Colonic mucosa (tissue), 4 donors: ENCODE measurements at regions not wholly inside any gene's neighbourhood (a gene's known extent, or its start where the extent isn't known, plus 50 kb on each side); places are given as distances from the start of the nearest gene placed in this dataset.

Experiments
- DNase-seq: peaks from one replicate; pipeline ENCODE4 v3.0.0-alpha.2; 2020
- H3K27ac ChIP-seq: fragments of 200-600 bp; one replicate; pipeline ENCODE4 v1.8.0; 2021
- H3K27me3 ChIP-seq: fragments of 200-600 bp; one replicate; pipeline ENCODE4 v1.8.0; 2021
- H3K36me3 ChIP-seq: fragments of 200-600 bp; one replicate; pipeline ENCODE4 v1.8.0; 2021
- H3K4me1 ChIP-seq: fragments of 200-600 bp; one replicate; pipeline ENCODE4 v1.8.0; 2021; ENCODE audit warnings: mild to moderate bottlenecking
- H3K4me3 ChIP-seq: fragments of 200-600 bp; one replicate; pipeline ENCODE4 v1.8.0; 2021
- H3K9ac ChIP-seq, 2 donors: one replicate each; pipeline ENCODE4 v1.7.0; 2013; ENCODE audit warnings: control low read depth in 2 of 2, low read depth in 2 of 2, low read length in 2 of 2
- H3K9me3 ChIP-seq: fragments of 200-600 bp; one replicate; pipeline ENCODE4 v1.8.0; 2021
- intact Hi-C: fragments of 100-400 bp; cut with DNase I; formaldehyde crosslinking; loops from one replicate; pipeline ENCODE4 v1.14.1; 2022
- TF ChIP-seq, protein P1 (sequence below): fragments of 200-600 bp; IDR thresholded peaks from one replicate; pipeline ENCODE4 v1.8.0; 2022; ENCODE audit warnings: antibody characterized with exemption, mild to moderate bottlenecking
- donor health status: healthy.
- donor health status: DM: no; HTN: no; CAD: no.
- donor health status: DM: no; HTN: no; CAD: no.

DNA sequence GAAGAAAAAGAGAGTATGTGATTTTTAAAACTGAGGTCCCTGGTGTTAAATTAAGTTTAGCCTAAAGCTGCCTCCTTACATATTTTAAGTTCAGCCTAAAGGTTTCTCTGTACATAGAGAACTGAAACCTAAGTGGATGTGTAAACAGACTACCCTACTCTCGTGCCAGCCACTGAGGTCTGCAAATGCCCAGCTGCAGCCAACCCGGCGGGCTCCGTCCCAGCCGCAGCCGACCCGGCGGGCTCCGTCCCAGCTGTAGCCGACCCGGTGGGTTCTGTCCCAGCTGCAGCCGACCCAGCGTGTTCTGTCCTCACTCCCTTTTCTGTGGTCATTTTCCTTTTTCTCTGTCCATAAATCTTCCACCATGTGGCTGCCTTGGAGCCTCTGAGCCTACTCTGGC lies 97.2 kb upstream of the SFSWAP start:
- Histone ChIP-seq H3K9ac (no peak overlapping the region), H3K36me3 (no peaks in the 10 kb centered on the region), H3K4me3 (no peak overlapping the region), H3K4me1 (no peaks in the 10 kb centered on the region), H3K27ac (no peak overlapping the region), H3K27me3 (no peaks in the 10 kb centered on the region), H3K9me3 (no peaks in the 10 kb centered on the region)
- TF ChIP-seq, protein P1, sequence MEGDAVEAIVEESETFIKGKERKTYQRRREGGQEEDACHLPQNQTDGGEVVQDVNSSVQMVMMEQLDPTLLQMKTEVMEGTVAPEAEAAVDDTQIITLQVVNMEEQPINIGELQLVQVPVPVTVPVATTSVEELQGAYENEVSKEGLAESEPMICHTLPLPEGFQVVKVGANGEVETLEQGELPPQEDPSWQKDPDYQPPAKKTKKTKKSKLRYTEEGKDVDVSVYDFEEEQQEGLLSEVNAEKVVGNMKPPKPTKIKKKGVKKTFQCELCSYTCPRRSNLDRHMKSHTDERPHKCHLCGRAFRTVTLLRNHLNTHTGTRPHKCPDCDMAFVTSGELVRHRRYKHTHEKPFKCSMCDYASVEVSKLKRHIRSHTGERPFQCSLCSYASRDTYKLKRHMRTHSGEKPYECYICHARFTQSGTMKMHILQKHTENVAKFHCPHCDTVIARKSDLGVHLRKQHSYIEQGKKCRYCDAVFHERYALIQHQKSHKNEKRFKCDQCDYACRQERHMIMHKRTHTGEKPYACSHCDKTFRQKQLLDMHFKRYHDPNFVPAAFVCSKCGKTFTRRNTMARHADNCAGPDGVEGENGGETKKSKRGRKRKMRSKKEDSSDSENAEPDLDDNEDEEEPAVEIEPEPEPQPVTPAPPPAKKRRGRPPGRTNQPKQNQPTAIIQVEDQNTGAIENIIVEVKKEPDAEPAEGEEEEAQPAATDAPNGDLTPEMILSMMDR = no peak
- intact Hi-C loops = no loop called here
- DNase-seq = no peak

DNA sequence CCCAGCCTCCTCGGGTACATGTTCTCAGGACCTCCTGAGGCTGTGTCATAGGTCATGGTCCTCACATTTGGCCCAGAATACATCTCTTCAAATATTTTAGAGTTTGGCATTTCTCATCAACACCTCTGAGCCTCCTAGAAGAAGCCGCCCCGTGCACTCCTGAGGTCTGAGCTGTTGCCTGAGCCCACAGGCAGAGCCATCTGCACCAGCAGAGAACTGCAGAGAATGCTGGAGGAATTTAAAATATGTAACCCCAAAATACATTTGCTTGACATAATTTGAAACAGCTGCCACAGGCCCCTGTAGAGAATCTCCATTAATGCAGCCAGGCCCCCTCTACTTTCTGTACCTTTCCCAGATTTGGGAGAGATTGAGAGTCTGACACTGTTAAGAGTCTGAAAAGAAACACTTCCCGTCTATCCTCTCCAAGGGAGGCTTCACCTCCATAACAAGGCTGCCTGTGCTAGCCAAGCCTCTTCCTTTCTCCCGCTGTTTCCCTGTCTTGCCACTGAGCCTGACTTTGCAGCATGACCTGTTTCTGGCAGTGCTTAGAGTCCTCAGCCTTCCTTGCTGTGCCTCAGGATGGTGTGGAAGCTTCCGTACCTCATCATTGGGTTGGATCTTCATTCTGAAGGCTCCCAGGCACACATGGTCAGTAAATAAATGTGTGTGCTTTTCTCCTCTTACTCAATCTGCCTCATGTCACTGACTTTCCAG lies 95.4 kb upstream of the SFSWAP start:
- DNase-seq = no peak
- H3K9ac ChIP-seq = no peak overlapping the region
- H3K4me3 ChIP-seq = no peak overlapping the region
- intact Hi-C loops = no loop called here
- no peaks in the 10 kb centered on the region for H3K36me3 ChIP-seq
- TF ChIP-seq, protein P1 = no peak
- no peaks in the 10 kb centered on the region for H3K9me3 ChIP-seq
- no peaks in the 10 kb centered on the region for H3K4me1 ChIP-seq
- no peak overlapping the region for H3K27ac ChIP-seq
- H3K27me3 ChIP-seq = no peaks in the 10 kb centered on the region

DNA sequence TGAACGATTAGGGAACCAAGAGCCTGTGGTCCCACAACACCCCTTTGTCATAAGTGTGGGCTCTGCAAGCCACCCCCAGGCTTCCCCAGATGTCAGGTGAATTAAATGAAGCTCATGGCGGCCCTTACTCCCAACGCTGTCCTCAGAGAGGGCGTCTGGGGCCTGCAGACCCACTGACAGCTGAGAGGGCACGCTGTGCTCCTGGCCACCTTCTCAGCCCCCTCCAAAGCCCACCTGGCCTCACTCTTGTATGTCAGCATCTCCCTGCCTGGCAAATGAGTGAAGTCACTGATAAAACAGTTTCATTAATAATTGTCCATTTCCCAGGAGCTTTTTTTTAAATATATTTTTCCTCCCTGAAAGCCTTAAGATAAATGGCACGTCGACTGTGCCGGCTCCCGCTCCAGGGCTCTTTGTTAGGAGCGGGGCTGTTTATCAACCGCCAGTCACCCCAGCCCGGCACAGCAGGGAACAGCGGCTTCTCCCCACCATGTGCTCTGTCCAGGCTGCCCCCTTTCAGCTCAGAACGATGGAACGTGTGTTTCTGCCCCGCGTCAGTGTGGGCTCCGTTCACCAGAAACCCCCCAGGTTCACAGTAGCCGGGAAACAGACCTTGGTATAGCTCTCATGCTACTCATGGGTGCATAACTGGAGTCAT lies 94.7 kb upstream of the SFSWAP start:
- DNase-seq = no peak
- Histone ChIP-seq H3K9me3 (no peaks in the 10 kb centered on the region), H3K27me3 (no peaks in the 10 kb centered on the region), H3K4me1 (no peaks in the 10 kb centered on the region), H3K9ac (no peak overlapping the region), H3K36me3 (no peaks in the 10 kb centered on the region), H3K4me3 (no peak overlapping the region), H3K27ac (no peak overlapping the region)
- TF ChIP-seq, protein P1 = no peak
- intact Hi-C loops = no loop called here

DNA sequence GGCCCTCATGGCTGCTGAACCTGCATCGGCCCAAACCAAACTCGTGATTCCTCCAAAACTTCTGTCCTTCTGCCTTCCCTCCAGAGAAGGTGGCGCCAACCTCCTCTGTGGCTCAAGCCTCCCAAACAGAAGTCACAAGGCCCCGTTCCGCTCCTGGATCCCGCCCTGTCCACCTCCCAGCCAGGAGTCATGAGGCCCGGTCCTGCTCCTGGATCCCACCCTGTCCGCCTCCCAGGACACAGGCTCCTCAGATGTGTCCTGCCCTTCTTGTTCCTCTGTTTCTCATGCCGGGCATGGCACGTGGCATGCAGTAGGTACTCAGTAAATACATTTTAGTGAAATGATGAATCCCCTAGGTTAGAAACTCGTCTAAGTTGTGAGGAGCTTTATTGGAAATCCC lies 94.2 kb upstream of the SFSWAP start:
- intact Hi-C loops = no loop called here
- no peaks in the 10 kb centered on the region for H3K36me3 ChIP-seq

DNA sequence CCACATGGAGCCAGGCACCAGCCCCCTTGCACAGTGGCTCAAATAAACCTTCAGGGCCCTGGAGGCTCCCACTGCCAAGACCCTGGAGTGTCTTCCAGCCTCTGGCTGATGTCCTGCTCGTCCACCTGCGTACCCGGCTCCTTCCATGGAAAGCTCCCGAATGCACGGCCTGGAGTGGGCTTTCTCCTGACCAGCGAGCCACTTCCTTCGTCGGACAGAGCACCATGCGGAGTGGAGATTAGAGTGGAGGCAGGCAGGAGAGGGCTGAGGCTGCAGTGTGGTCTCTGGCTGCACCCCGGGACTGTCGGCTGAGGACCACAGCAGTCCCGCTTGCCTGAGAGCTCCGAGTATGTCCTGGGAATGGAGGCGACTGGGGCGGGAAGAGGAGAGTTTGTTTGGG lies 93.7 kb upstream of the SFSWAP start:
- no peak overlapping the region for H3K9ac ChIP-seq
- no peaks in the 10 kb centered on the region for H3K9me3 ChIP-seq
- H3K36me3 ChIP-seq = no peaks in the 10 kb centered on the region
- H3K27ac ChIP-seq = no peak overlapping the region
- H3K4me1 ChIP-seq = no peaks in the 10 kb centered on the region
- no peak for DNase-seq
- H3K27me3 ChIP-seq = no peaks in the 10 kb centered on the region
- H3K4me3 ChIP-seq = no peak overlapping the region
- TF ChIP-seq, protein P1 = no peak
- intact Hi-C loops = no loop called here

More for the DNA sequence above, 94.2 kb upstream of the SFSWAP start:
- no peak overlapping the region for H3K27ac ChIP-seq
- H3K27me3 ChIP-seq = no peaks in the 10 kb centered on the region
- no peaks in the 10 kb centered on the region for H3K4me1 ChIP-seq
- TF ChIP-seq, protein P1 = no peak
- no peak overlapping the region for H3K9ac ChIP-seq
- DNase-seq = no peak
- H3K4me3 ChIP-seq = no peak overlapping the region
- H3K9me3 ChIP-seq = no peaks in the 10 kb centered on the region
